Middle frontal gyrus (tissue), 1 donor: ENCODE measurements at regions not wholly inside any gene's neighbourhood (a gene's known extent, or its start where the extent isn't known, plus 50 kb on each side); places are given as distances from the start of the nearest gene placed in this dataset.

Source experiments
- DNase-seq: peaks from one replicate; pipeline ENCODE4 v3.0.0-alpha.2; 2015; ENCODE audit warnings: low spot score; ENCODE audit errors: extremely low spot score

DNA sequence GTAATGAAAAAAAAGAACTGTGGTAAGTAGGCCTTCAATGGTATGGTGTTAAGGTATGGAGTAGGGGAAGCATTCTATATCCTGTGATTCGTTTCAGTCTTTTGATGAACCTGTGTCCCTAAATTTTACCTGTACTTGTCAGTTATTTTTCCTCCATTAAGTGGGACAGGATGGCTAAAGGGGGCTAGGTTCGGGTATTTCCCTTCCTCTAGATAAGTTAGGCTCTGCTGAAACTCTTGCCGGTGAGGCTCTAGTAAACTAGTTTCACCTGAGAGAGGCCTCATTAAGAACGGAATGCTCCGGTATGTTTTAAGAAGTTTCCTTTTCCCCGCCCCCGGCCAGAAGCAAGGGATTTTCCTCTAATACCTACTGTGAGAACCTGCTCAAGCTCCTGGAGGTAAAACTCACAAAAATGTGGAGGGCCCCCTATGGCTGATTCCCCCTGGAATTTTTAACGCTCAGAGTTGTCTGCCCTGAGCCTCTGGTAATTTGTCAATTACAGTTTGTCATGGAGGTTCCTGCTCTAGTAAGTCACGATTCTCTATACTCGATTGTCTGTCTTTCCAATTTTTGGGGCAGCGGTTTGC lies 87.7 kb downstream of the MACIR start:
- no peak for DNase-seq

DNA sequence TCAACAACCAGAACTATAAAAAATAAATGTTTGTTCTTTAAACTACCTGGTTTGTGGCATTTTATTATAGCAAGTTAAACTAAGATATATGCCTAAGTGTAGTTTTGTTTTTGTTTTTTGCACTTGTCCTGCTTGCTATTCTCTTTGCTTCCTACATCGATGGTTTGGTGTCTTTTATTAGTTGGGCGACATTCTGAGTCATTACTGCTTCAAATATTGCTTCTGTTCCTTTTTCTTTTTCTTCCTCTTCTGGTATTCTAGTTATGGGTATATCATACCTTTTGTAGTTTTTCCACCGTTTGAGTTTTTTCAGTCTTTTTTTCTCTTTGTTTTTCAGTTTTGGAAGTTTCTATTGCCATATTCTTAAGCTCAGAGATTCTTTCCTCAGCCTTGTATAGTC lies 86.9 kb downstream of the MACIR start:
- DNase-seq, result no peak

DNA sequence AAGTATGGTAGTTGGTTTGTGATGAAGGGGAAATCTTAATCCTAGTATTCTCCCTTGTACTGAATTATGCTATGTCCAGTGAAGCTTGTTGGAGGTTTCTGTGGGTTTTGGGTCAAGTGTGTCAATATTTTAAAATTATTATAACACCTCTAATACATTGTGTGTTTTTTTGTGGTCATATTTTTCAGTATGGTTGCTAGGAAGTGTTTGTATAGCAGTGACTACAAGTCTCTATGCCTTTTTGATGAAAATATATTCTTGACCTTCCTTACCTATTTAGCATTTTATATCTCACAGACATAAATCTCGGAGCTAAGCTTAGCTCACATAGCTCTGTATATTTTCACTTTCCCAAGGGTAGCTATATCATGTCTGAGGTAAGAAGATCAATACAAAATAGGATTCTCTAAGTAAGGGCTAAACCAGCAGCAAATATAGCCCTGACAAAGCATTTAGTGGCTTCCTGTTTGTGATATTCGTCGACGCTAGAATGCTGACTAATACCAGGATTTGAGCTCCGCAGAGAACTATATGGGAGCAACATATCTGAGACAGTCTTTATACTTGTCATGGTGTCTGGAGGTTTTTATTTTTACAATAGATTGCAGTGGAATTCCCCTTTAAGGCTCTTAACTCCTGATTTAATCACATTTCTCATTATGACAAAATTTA lies 82.3 kb downstream of the MACIR start:
- DNase-seq, result no peak

DNA sequence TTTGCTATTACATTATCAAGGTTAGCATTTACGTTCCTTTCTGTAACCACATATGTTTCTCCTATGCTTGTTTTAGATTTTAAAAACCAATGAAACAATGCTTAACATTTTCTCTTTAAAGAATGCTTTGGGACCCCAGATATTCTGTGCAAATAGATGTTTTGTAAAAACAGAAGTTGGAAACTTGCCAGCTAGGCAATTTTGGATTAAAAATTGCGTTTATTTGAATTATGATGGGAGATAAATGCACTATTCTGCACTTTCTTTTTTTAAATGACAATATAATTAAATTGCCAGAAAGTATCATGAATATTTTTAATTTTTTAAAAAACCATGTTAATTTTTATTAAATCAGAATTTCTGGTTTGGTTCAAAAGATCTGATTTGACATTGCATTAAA lies 81.6 kb downstream of the MACIR start:
- DNase-seq, result no peak

DNA sequence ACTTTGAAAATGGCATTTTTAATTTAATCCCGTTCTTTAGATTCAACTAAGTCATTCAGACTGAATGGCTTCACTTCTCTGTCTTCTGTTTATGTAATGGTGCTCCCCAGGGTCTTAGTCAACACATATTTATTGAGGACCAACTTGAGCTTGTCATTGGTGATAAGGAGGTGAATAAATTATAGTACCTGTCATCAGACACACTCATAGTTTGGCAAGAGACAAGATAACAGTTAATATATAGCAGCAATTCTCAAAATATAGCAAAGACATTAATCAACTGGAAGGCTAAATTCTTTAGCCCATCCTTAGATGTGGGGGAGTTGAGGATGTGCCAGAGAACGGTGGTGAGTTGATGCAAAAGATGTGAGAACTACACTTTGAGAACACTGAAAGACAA lies 78.4 kb downstream of the MACIR start:
- DNase-seq, result no peak

DNA sequence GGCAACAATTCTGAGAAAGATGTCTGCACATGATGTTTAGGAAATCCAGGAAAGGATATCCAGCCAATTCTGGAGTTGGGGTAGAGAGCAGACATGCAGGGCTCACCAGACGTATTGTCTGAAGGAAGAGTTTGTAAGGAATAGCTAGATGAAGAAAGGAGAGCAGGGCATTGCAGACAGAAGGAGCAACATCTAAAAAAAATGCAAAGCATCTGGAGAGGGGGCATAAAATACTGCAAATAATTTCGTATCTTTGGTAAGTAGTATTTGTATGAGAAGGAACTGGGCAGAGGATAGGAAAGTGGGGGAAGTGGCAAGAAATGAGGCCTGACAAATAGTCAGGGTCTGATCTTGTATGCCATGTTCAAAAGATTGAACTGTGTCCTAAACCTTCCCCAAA lies 74.8 kb downstream of the MACIR start:
- DNase-seq, result no peak

DNA sequence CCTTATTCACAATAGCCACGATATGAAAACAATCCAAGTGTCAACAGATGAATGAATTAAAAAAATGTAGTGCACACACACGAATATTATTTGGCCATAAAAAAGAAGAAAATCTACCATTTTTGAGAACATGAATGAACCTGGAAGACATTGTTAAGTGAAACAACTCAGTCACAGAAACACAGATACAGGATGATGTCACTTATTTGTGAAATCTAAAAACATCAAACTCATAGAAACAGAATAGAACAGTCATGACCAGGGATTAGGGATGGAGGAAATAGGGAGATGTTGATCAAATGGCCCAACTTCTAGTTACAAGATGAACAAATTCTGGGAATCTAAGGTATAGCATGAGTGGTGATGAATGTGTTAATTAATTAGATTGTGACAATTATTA lies 72.3 kb downstream of the MACIR start:
- DNase-seq, result no peak
